SK-N-MC (cell line): ENCODE measurements at regions not wholly inside any gene's neighbourhood (a gene's known extent, or its start where the extent isn't known, plus 50 kb on each side); places are given as distances from the start of the nearest gene placed in this dataset.

ENCODE experiments used
- EZH2 ChIP-seq: fragments of 200-600 bp; sonication (generic); IDR thresholded peaks from one replicate; pipeline ENCODE4 v1.6.1; 2017; ENCODE audit warnings: antibody characterized with exemption
- FOXP2 ChIP-seq: optimal IDR thresholded peaks from 2 replicates; pipeline ENCODE3; 2011; ENCODE audit warnings: mild to moderate bottlenecking, moderate library complexity; ENCODE audit not compliant: insufficient read depth; ENCODE audit errors: extremely low read length, control extremely low read depth
- POLR2AphosphoS5 ChIP-seq: IDR thresholded peaks from 2 replicates; pipeline ENCODE4 v1.6.1; 2012; ENCODE audit warnings: mild to moderate bottlenecking, low read depth, low read length, borderline replicate concordance

- TF ChIP-seq EZH2 (no peak), POLR2AphosphoS5 (no peak), FOXP2 (no peak)
These were observed 101.1 kb upstream of the RREB1 start for GRCh38 chr6:7006515-7007191.
